Fibroblast of peridontal ligament (primary cell): ENCODE measurements at regions not wholly inside any gene's neighbourhood (a gene's known extent, or its start where the extent isn't known, plus 50 kb on each side); places are given as distances from the start of the nearest gene placed in this dataset.
"Not testable (repeated sequence)": the region's sequence is repeated elsewhere in the genome, so short reads cannot be mapped to it uniquely, and the experiment has no call there.

ENCODE experiments used
- DNase-seq: peaks from one replicate; pipeline ENCODE4 v3.0.0-alpha.2; 2010; ENCODE audit errors: extremely low read depth

DNA sequence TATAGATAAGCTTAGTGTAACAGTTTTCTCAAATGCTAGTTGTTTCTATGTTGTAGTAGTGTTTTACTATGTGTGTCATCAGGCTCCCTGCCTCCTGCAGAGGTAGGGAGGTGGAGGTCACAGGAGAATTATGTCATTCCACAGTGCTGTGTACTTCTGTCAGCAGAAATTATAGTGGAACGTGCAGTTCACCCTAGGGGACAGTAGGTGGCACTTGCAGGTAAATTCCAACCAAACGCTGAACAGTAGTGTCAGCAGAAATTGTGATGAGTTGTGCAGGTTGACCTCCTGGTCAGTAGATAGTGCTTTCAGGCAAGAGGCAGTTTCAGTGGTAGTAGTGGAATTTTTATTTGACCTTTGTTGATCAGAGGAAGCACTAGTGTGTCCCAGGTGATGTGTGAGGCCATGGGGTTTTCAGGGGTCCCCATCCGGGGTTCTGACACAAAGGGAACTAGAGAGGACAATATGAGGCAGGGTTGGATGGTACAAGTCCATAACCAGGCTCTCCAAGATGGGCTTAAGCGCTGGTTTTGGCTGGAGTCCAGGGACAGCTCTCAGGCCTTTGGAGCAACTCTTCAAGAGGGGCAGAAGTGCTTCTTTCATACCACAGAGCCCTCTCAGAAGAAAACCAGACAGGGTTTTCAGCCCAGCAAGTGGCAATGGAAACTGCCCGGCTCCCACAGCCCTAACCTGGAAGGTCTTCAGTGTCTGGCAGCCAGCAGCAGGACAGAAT is 402.9 kb downstream of the CYLC2 start:
- DNase-seq = no peak

DNA sequence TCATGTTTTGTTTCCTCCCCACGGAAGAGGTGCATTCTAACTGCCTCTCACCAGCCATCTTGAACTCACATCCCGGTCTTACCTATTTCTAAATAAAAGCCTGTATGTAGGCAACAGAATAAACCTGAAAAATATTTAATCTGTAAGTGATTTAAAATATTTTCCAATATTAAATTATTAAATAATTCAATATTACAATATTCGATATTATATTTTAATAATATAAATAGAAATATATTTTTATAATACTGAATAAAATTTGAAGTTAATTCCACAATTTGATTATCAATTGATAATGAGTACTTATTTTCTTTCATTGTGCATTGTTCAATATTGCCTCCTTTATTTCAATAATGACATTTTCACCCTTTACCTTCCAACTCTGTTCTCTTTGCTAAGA is 404.4 kb downstream of the CYLC2 start:
- DNase-seq = no peak

DNA sequence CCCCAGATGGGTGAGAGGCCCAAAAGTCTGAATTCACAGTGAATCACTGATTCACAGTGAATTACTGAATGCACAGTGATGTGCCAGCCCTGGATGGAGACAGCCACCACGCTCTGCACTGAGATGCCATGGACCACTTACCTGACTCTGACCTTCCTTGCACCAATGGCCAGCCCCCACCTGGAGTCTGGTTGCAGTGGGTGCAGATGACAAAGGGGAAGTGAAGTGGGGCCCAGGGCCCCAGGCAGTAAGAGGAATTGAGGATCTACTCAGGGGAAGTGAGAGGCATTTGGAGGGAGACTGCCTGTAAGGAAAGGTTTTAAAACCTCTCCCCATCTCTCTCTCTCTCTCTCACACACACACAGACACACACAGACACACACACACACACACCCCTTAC is 412.1 kb downstream of the CYLC2 start:
- DNase-seq = no peak

DNA sequence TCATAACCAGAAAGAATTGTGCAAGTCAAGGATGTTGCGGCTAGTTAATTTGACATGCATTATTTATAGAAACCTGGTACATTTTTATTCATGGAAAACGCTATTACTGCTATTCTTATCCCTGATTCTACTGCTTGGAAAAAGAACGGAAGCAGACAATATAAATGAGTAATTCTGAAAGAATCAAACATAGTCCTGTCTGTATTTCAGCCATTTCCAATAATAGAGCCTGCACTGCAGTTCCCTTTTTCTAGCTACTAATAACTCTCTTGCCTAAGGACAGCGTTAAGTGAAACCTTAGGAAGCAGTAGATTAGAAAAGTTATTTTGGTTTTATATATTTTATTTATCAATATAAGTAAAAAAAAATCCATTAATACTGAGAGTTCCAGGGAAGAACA is 414.9 kb downstream of the CYLC2 start:
- DNase-seq = no peak

DNA sequence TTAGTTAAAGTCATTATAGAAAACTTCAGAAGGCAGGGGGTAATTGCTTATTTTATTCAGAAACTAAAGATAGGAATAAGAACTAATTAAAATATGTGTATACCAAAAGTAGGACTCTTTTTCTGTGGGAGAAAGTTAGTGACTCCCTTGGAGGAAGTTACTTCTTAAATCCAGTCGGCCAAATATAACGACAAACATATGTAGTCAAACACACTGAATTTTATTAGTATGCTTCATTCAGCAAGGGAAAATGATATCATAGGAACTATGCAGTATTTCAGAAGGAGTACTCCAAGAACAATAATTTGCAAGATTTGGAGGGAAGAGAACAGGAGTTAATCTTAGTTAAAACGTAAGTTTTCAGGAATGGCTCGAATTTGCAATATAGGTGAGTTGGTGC is 432.6 kb downstream of the CYLC2 start:
- no peak for DNase-seq

DNA sequence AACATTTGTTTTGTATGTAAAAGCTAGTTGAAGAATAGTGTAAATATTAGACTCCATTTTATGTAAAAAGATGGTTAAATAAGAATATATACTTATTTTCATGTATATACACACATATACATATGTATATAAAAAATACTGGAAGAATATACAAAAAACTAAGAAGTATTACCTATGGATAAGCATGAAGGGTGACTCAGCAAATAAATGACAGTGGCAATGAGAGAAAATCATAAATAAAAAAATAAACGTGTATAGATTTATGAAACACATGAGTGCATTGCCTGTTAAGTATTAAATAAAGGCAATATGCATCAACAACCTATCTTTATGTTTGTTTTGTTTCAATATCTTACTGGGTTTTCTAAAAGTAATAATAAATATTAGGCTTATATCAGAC is 435.3 kb downstream of the CYLC2 start:
- no peak for DNase-seq

DNA sequence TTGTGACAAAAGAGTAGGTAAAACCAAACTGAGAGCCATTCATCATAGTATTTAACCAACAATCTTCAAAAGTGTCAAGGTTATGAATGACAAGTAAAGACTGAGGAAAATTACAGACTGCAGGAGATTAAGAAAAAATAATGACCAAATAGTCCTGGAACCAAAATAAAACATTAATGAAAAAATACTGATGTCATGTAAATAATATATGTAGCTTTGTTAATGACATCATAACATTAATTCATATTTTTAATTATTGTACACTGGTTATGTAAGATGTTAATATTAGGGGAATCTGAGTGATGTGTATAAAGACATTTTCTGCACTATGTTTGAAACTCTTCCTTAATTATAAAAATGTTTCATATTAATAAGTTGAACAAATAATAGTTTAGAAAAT is 436.7 kb downstream of the CYLC2 start:
- DNase-seq = no peak

DNA sequence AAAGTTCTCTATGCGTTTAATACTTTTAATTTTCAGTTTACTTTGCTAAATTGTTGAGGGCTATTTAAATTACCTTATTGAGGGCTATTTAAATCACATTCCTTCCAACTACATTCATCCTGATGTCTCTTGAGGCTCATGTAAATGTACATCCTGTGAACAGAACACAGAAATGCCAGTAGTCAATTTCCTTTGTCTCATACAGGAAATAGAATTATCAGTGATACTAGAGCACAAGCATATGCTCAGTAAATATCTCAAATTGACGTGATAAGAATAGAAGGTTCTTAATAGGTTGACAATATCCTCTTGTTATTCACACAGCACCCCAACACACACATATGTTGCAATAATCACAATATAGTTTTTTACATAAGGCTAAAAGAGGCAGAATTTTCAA is 449.0 kb downstream of the CYLC2 start:
- DNase-seq = no peak

DNA sequence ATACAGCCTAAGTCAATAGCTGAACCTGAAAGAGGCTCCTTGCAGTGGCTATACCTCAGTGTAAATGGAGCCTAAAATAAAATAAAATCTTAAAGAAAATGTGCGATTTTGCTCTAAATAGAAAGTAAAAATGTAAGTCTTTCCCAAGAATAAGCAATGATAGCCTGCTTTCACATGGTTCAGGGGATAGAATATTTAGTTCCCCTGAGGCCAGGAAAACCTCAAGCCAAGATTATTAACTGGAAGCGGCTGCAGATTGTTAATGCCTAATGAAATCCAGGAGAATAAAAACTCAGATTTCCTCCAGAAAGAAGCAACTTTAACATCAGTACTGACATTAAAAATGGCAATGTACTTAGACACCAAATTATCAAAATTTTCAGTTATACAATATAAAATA is 463.7 kb downstream of the CYLC2 start:
- no peak for DNase-seq

DNA sequence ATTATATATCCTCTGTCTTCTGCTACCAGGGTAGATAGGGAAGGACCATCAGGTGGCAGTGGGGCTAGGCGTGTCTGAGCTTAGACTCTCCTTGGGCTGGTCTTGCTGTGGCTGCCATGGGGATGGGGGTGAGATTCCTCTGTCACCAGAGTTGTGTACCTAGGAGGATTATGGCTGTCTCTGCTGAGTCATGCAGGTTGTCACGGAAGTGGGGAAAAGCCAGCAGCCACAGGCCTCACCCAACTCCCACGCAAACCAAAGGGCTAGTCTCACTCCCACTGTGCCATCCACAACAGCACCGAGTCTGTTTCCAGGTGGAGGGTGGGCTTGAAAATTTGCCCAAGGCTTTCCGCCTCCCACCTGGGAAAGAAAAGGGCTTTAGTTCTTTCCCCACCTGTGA is 476.1 kb downstream of the CYLC2 start:
- no peak for DNase-seq

DNA sequence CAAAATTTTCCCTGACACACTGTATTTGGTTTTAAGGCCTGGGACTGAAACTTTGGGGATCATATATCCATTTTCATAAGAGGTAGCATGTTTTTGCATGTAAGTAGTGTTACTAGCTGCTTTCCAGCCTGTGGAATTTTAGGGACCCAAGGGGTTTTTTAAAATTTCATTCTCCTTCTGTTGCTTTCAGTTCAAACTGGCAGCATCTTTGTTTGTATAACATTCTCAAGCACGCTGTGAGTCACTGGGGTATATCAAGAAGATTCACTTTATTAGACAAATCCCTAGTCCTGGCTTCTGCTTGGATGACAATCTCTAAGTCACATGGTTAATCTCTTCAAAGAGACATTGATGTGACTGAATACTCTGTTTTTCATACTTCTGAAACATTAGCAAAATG is 479.0 kb downstream of the CYLC2 start:
- no peak for DNase-seq

DNA sequence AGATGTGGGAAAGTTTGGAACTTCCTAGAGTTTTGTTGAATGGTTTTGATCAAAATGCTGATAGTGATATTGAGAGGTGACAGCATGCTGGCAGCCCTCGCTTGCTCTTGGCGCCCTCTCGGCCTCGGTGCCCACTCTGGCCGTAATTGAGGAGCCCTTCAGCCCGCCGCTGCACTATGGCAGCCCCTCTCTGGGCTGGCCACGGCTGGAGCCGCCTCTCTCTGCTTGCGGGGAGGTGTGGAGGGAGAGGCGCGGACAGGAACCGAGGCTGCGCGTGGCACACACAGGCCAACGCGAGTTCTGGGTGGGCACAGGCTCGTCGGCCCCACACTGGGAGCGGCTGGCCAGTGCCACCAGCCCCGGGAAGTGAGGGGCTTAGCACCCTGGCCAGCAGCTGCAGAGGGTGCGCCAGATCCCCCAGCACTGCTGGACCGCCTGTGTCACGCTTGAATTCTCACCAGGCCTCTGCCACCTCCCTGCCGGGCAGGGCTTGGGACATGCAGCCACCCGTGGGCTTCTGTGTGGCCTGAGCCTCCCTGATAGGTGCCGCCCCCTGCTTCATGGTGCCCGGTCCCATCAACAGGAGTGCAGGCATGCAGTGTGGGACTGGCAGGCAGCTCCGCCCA is 488.5 kb downstream of the CYLC2 start:
- no peak for DNase-seq

DNA sequence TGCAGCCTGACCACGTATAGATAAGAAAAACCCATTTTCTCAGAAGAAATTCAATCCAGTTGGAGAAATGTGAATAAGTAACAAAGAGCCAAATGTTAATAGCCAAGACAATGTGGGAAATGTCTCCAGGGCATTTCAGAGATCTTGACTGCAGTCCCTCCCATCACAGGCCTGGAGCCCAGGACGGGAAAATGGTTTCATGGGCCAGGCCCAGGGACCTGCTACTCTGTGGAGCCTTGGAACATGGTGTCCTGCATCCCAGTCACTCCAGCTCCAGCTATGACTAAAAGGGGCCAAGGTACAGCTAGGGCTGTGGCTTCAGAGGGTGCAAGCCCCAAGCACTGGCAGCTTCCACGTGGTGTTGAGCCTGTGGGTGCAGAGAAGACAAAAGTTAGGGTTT is 490.0 kb downstream of the CYLC2 start:
- DNase-seq = no peak

DNA sequence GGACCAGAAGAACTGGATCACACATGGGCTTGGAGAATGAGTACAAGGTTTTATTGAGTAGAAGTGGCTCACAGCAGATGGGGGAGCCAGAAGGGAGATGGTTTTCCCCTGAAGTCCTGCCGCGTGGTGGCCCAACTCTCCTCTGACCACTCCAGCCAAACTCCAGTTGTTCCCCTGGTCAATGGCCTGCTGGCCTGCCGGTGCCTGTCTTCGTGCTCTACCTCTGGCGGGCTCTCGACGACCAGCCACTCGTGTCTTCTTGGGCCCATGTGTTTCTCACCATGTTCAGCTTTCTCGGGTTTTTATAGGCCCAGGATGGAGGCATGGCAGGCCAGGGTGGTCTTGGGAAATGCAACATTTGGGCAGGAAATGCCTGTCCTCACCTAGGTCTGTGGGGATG is 519.6 kb downstream of the CYLC2 start:
- DNase-seq = no peak

DNA sequence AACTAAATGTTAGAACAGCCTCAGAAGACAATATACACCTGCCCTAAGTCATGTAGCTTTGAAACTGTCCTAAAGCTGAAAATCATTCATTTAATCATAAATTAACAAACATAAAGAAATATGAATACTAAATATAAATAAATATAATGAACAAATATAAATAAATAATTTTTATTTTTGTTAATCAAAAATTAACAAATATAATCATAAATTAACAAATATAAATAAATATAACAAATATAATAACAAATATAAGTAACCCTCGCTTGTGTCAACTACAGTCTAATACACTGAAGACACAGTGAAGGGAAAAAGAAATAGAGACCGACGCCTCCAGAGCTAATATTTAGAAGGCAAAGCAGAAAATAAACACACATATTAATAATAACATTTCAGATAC is 527.3 kb downstream of the CYLC2 start:
- DNase-seq = no peak

DNA sequence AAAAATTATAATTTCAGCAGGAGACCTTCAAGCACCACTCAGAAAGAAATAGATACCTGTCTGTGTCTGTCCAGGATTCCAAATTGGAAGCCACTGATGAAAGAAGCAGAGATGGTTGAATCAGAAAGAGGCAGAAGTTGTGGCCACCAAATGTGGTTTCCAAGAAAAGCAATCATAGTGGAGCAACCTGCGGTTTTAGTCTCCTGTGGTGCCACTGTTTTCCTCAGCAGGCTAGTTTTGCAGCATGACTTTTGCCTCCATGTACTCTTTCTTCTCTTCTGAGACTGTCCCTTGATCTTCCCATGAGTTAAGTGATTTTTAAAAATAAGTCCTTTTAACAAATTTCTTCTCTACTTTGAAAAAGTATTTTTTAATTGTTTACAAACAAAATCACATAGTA is 535.8 kb downstream of the CYLC2 start:
- DNase-seq = no peak

DNA sequence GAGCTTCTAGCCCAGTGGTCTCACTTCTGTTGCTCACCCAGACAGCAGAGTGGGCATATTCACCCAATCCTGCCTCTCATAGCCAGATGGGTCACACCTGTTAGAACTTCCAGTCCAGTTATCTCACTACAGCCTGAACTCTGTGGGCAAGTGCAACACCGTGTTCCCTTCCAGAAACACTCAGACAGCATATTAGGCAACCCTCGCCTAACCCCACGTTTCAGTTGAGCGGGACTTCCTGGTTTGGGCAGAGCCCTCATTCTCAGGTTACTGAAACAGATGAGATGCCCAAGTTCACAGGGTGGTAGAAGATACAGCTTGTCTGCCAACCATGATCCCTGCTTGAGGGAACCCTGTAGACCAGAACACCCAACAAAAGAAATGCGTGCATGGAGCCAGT is 538.2 kb downstream of the CYLC2 start:
- no peak for DNase-seq

DNA sequence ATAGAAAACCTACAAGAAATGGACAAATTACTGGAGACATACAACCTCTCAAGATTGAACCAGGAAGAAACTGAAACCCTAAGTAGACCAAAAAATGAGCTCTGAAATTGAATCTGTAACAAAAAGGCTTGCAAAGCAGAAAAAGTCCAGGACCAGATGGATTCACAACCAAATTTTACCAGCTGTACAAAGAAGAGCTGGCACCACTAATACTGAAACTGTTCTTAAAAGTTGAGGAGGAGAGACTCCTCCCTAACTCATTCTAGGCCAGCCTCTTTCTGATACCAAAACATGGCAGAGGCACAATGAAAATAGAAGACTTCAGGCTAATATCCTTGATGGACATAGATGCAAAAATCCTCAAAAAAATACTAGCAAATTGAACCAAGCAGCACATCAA is 542.3 kb downstream of the CYLC2 start:
- DNase-seq = no peak

DNA sequence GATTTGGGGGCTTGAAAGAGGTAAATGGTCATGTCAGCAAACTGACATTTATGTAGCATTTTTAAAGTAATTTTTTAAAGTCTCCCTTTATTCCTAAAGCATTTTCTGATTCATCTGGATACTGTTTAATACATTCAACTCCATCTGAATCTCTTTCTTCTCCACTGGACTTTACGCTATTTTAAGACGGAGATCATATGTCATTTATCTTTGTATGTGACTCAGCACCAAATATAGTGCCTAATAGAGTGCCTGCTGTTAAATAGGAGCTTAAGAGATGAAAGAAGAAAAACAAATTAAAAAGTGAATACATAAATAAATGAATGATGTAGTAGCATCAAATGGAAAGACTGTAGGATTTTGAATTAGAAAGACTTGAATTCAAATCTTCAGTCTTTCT is 548.8 kb upstream of the SMC2 start:
- no peak for DNase-seq

DNA sequence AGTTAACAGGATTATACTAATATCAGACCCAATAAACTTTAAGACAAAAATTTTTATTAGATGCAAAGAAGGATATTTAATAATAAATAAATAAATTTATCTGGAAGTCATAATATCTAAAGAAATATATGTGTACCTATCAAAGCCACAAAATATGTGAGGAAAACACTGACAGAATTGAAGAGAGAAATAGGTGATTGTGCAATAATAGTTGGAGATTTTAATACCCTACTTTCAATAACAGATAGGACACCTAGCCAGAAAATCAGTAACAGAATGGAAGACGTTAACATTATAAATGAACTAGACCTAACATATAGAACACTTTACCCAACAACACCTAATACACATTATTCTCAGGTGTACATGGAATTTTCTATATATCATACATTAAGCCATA is 541.4 kb upstream of the SMC2 start:
- no peak for DNase-seq

DNA sequence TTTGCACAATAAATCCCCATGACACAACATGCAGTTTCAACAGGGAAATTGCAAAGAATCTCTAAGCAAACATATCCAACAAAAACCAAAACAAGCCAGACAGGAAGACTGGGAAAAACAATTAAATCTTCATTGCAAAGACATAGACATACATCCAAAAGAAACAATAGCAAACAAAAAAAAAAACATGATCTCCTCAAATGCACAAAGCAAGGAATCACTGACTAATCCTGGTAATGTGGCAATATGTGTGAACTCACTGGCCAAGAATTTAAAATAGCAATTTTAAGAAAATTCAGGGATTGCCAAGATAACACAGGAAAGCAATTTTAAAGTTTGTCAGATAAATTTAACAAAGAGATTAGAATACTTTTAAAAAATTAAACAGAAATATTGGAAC is 520.1 kb upstream of the SMC2 start:
- DNase-seq = no peak

DNA sequence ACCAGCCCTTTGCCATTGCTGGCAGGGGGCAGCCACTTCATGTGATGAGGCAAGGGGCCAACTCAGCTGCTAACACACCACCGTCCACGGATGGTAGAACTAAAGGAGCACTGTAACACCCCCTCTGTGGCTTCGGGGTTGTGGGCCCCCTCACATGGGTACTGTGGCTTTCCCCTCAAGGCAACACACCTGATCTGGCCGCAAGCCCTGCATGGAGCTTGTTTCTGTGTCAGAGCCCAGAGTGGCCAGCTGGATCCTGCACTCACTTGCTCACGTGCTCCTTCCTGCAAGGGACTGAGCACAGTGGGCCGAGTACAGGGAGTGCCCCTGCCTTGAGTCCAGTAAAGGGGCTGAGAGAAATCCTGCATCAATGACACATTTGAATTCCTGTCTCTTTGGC is 507.4 kb upstream of the SMC2 start:
- DNase-seq = no peak

DNA sequence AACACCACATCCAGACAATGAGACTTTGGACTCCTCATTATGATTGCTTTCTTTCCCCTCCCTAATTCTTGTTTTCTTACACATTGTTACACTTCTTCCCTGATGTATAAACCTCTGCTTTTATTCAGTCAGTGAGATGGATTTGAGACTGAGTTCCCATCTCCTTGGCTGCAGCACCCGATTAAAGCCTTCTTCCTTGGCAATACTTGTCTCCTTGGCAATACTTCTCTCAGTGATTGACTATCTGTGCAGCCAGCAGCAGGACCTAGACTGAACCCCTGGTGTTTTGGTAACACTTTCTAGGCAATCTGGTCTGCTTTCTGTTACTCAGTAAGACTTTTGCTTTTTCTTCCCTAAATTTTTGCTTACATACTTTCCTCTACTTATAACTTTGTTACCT is 492.8 kb upstream of the SMC2 start:
- no peak for DNase-seq

DNA sequence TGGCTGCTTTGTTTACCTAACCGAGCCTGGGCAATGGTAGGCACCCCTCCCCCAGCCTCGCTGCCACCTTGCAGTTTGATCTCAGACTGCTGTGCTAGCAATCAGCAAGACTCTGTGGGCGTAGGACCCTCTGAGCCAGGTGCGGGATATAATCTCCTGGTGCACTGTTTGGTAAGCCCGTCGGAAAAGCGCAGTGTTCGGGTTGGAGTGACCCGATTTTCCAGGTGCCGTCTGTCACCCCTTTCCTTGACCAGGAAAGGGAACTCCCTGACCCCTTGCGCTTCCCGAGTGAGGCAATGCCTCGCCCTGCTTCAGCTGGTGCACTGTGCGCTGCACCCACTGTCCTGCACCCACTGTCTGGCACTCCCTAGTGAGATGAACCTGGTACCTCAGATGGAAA is 482.2 kb upstream of the SMC2 start:
- not testable (repeated sequence) for DNase-seq
